Lung (tissue), 11 donors: ENCODE measurements at regions not wholly inside any gene's neighbourhood (a gene's known extent, or its start where the extent isn't known, plus 50 kb on each side); places are given as distances from the start of the nearest gene placed in this dataset.

Experiments
- ATAC-seq: fragments of 200-7000 bp; cut with Tn5 transposase; one replicate; pipeline ENCODE4 v1.9.1; 2020; ENCODE audit warnings: moderate number of reproducible peaks; ENCODE audit not compliant: insufficient read depth, low FRiP score
- DNase-seq, 3 donors: peaks; one replicate each; pipeline ENCODE4 v3.0.0-alpha.2; 2013 to 2017
- H3K27ac ChIP-seq, 2 donors: one replicate each; pipeline ENCODE4 v1.5.1; 2013; ENCODE audit warnings: mild to moderate bottlenecking in 2 of 2, moderate library complexity in 2 of 2, control low read depth in 1 of 2, inconsistent platforms in 1 of 2, low read depth in 1 of 2, low read length in 1 of 2
- H3K27me3 ChIP-seq, 3 donors: one replicate each; pipeline ENCODE4 v1.5.1; 2013; ENCODE audit warnings: low read length in 2 of 3; ENCODE audit not compliant: control insufficient read depth in 3 of 3, insufficient read depth in 3 of 3
- H3K36me3 ChIP-seq, 4 donors: one replicate each; pipeline ENCODE4 v1.5.1; 2013; ENCODE audit warnings: low read length in 4 of 4, mild to moderate bottlenecking in 1 of 4, moderate library complexity in 1 of 4; ENCODE audit not compliant: control insufficient read depth in 4 of 4, insufficient read depth in 4 of 4
- H3K4me1 ChIP-seq, 5 donors: one replicate each; pipeline ENCODE4 v1.5.1; 2013; ENCODE audit warnings: low read length in 5 of 5, mild to moderate bottlenecking in 2 of 5, moderate library complexity in 1 of 5; ENCODE audit not compliant: control insufficient read depth in 5 of 5, insufficient read depth in 5 of 5
- H3K4me3 ChIP-seq: one replicate; pipeline ENCODE4 v1.5.1; 2013; ENCODE audit warnings: mild to moderate bottlenecking, control low read depth, moderate library complexity
- H3K9ac ChIP-seq, 2 donors: one replicate each; pipeline ENCODE4 v1.5.1; 2013; ENCODE audit warnings: low read length in 2 of 2, control low read depth in 1 of 2; ENCODE audit not compliant: insufficient read depth in 1 of 2
- H3K9me3 ChIP-seq, 4 donors: one replicate each; pipeline ENCODE4 v1.5.1; 2013; ENCODE audit warnings: low read length in 3 of 4, mild to moderate bottlenecking in 1 of 4, moderate library complexity in 1 of 4; ENCODE audit not compliant: control insufficient read depth in 4 of 4, insufficient read depth in 3 of 4
- WGBS, 2 donors: extraction: QIAGEN DNeasy Blood & Tissue Kit; methylation state at CpG; one replicate each; pipeline ENCODE4 v1.1.7; 2013; 5-methylcytosine and 5-hydroxymethylcytosine counted together
- TF ChIP-seq, protein P1 (sequence below): IDR thresholded peaks from 2 replicates; pipeline ENCODE4 v1.5.1; 2012; ENCODE audit warnings: mild to moderate bottlenecking; ENCODE audit errors: control extremely low read depth, extremely low read depth
- donor health status: control.
- donor health status: control.
- donor health status: Bipolar disorder and iron deficiency.
- donor health status: healthy.
- donor health status: DM: yes; HTN: yes; CAD: no.

DNA sequence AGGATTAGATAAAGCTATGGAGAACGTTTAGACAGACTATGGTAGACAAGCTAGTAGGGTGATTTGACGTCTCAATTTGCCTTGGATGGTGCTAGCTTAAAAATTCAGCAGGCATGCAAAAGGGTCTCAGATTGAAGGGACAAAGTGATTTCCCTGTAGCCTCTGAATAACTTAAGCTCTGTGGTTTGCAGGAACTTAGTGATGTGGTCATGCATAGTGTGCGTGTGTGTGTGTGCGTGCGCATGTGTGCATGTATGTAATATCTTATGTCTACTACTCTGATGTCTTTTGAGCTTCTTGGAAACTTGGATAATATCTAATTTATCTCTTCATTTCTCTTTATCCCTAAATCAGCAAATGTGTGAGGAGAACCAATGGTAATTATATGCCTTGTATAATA, 183.6 kb upstream of the TNC start:
- TF ChIP-seq, protein P1, sequence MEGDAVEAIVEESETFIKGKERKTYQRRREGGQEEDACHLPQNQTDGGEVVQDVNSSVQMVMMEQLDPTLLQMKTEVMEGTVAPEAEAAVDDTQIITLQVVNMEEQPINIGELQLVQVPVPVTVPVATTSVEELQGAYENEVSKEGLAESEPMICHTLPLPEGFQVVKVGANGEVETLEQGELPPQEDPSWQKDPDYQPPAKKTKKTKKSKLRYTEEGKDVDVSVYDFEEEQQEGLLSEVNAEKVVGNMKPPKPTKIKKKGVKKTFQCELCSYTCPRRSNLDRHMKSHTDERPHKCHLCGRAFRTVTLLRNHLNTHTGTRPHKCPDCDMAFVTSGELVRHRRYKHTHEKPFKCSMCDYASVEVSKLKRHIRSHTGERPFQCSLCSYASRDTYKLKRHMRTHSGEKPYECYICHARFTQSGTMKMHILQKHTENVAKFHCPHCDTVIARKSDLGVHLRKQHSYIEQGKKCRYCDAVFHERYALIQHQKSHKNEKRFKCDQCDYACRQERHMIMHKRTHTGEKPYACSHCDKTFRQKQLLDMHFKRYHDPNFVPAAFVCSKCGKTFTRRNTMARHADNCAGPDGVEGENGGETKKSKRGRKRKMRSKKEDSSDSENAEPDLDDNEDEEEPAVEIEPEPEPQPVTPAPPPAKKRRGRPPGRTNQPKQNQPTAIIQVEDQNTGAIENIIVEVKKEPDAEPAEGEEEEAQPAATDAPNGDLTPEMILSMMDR, result no peak
- Histone ChIP-seq H3K4me1 (peaks cover 0 to 1% (median 0%) of the 10 kb centered on the region in 5 donors), H3K27ac (no peak overlapping the region), H3K27me3 (no peaks in the 10 kb centered on the region), H3K9me3 (no peaks in the 10 kb centered on the region), H3K36me3 (no peaks in the 10 kb centered on the region), H3K4me3 (no peak overlapping the region), H3K9ac (no peak overlapping the region)
- ATAC-seq (no peak), DNase-seq (no peak)
- WGBS, 2 donors, result 85 to 89% methylated on average over 5 of the region's 5 CpGs

DNA sequence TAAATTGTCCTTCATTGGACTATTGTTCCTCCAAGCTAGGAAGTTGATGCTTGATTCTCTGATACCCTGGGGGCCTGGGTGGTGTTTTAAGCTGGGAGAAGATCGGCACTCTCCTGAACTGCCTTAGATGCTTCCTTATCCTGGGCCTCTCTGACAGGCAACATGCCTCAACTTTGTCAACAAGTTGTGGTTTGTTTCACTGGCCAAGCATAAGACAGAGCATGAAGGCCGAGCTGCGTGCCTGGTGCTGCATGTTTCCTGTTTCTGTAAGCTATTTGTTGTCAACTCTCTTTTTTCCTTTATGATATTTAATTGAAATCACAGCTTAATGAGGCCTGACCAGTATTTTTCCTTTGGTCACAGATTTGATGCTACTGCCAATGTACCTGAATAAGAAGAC, 187.6 kb upstream of the TNC start:
- Histone ChIP-seq H3K36me3 (no peaks in the 10 kb centered on the region), H3K9ac (no peak overlapping the region), H3K4me1 (no peaks in the 10 kb centered on the region), H3K9me3 (no peaks in the 10 kb centered on the region), H3K27ac (no peak overlapping the region), H3K27me3 (no peaks in the 10 kb centered on the region), H3K4me3 (no peak overlapping the region)
- TF ChIP-seq, protein P1, result no peak
- DNase-seq, result no peak
- WGBS, 2 donors, result 47 to 67% methylated on average over 3 of the region's 3 CpGs
- ATAC-seq, result no peak

DNA sequence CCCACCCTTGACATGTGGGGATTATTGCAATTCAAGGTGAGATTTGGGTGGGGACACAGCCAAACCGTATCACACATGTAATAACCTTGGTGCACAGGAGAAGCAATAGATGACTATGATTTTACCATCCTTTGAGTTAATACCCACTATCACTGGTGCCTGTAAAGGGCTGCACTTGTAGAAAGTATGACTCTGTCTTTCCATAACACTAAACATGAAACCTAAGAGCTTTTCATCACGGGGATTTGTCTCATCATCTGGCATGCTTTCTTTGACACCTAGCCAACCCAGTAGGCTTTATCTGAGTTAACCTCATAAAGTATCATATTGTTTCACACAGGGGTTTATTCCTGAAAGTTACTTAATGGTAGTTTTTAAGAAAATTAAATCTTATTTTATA, 188.9 kb upstream of the TNC start:
- H3K36me3 ChIP-seq, result no peaks in the 10 kb centered on the region
- ATAC-seq, result no peak
- H3K9ac ChIP-seq, result no peak overlapping the region
- 73 to 88% methylated on average over 2 of the region's 2 CpGs for WGBS, 2 donors
- no peaks in the 10 kb centered on the region for H3K4me1 ChIP-seq
- H3K9me3 ChIP-seq, result no peaks in the 10 kb centered on the region
- H3K27me3 ChIP-seq, result no peaks in the 10 kb centered on the region
- TF ChIP-seq, protein P1, result no peak
- H3K27ac ChIP-seq, result no peak overlapping the region
- no peak overlapping the region for H3K4me3 ChIP-seq
- no peak for DNase-seq

DNA sequence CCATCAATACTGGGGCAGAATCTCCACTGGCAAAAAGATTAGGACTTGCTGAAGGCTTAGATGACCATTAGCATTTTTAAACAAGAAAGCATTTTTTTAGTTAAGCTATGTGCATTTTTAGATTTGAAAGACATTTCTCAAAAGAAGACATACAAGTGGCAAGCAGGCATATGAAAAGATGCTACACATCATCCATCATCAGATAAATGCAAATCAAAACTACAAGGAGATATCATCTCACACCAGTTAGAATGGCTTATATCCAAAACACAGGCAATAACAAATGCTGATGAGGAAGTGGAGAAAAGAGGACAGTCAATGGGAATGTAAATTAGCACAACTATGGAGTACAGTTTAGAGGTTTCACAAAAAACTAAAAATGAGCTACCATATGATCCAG, 195.6 kb upstream of the TNC start:
- Histone ChIP-seq H3K4me3 (no peak overlapping the region), H3K4me1 (no peaks in the 10 kb centered on the region), H3K9ac (no peak overlapping the region), H3K36me3 (no peaks in the 10 kb centered on the region), H3K27me3 (no peaks in the 10 kb centered on the region), H3K9me3 (peaks cover 0 to 6% (median 2%) of the 10 kb centered on the region in 4 donors), H3K27ac (no peak overlapping the region)
- TF ChIP-seq, protein P1, result no peak
- DNase-seq (no peak), ATAC-seq (no peak)
